ENCODE measurements at regions not wholly inside any gene's neighbourhood (a gene's known extent, or its start where the extent isn't known, plus 50 kb on each side); places are given as distances from the start of the nearest gene placed in this dataset.
"Not testable (repeated sequence)": the region's sequence is repeated elsewhere in the genome, so short reads cannot be mapped to it uniquely, and the experiment has no call there.

- no peak overlapping the region for H3K4me2 ChIP-seq (ENCODE audit: low read depth, low read length, poor library complexity, severe bottlenecking)
- no peaks in the 10 kb centered on the region for H3K79me2 ChIP-seq (ENCODE audit: low read length)
- H4K20me1 ChIP-seq (ENCODE audit: insufficient read depth, low read depth, low read length), result no peaks in the 10 kb centered on the region
- no peaks in the 10 kb centered on the region for H3K36me3 ChIP-seq (ENCODE audit: insufficient read depth, low read length)
- H3K4me3 ChIP-seq (ENCODE audit: low read length), result no peak overlapping the region
- H3K9me2 ChIP-seq (replicated peaks; ENCODE audit: insufficient read depth, low read length), result no peaks in the 10 kb centered on the region
- no peak overlapping the region for H3K9ac ChIP-seq (ENCODE audit: low read length)
- no peaks in the 10 kb centered on the region for H3K4me1 ChIP-seq (ENCODE audit: low read length)
- H3K27ac ChIP-seq (ENCODE audit: low read length), result no peak overlapping the region
- no peaks in the 10 kb centered on the region for H3K27me3 ChIP-seq (ENCODE audit: low read length)
- H3K9me3 ChIP-seq (ENCODE audit: low read length), result no peaks in the 10 kb centered on the region
- H2AFZ ChIP-seq (ENCODE audit: low read length), result no peak overlapping the region
- DNase-seq, result no peak
Measured at GRCh38 chr4:178198691-178199090, 756.5 kb upstream of the AGA start.

- Histone ChIP-seq H2AFZ (ENCODE audit: low read length) (no peak overlapping the region), H3K27ac (ENCODE audit: low read length) (no peak overlapping the region), H3K79me2 (ENCODE audit: low read length) (no peaks in the 10 kb centered on the region), H3K4me1 (ENCODE audit: low read length) (no peaks in the 10 kb centered on the region), H3K27me3 (ENCODE audit: low read length) (no peaks in the 10 kb centered on the region), H3K9ac (ENCODE audit: low read length) (no peak overlapping the region), H3K4me3 (ENCODE audit: low read length) (no peak overlapping the region), H3K9me3 (ENCODE audit: low read length) (no peaks in the 10 kb centered on the region), H3K36me3 (ENCODE audit: insufficient read depth, low read length) (no peaks in the 10 kb centered on the region), H3K4me2 (ENCODE audit: low read depth, low read length, poor library complexity, severe bottlenecking) (no peak overlapping the region), H4K20me1 (ENCODE audit: insufficient read depth, low read depth, low read length) (no peaks in the 10 kb centered on the region), H3K9me2 (replicated peaks; ENCODE audit: insufficient read depth, low read length) (no peaks in the 10 kb centered on the region)
- DNase-seq, result no peak
Measured at GRCh38 chr4:178202422-178202821, 760.2 kb upstream of the AGA start.

- Histone ChIP-seq H4K20me1 (ENCODE audit: insufficient read depth, low read depth, low read length) (no peaks in the 10 kb centered on the region), H3K27ac (ENCODE audit: low read length) (no peak overlapping the region), H3K9ac (ENCODE audit: low read length) (no peak overlapping the region), H3K9me2 (replicated peaks; ENCODE audit: insufficient read depth, low read length) (no peaks in the 10 kb centered on the region), H3K36me3 (ENCODE audit: insufficient read depth, low read length) (no peaks in the 10 kb centered on the region), H3K4me2 (ENCODE audit: low read depth, low read length, poor library complexity, severe bottlenecking) (no peak overlapping the region), H3K79me2 (ENCODE audit: low read length) (no peaks in the 10 kb centered on the region), H2AFZ (ENCODE audit: low read length) (no peak overlapping the region), H3K4me3 (ENCODE audit: low read length) (no peak overlapping the region), H3K9me3 (ENCODE audit: low read length) (no peaks in the 10 kb centered on the region), H3K27me3 (ENCODE audit: low read length) (no peaks in the 10 kb centered on the region), H3K4me1 (ENCODE audit: low read length) (no peaks in the 10 kb centered on the region)
- no peak for DNase-seq
Measured at GRCh38 chr4:178205826-178206225, 763.6 kb upstream of the AGA start.

DNA sequence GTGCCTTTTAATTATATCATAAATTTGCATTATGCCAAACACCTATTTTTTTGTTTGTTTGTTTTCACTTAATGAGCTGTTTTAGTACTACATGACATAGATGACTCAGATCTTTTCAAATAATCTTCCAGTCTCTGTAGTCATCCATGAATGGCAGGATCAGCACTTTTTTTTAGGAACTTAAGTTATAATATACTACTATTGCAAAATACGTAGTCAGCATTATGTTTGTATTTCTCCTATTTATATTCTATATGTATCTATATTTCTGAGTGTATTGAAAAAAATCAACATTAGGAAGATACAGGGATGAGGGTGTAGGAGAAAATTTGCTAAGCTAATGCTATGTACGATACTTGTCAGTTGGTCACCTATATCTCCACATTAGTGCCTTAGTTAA lies 773.1 kb upstream of the AGA start:
- DNase-seq, result no peak
- Histone ChIP-seq H3K27ac (ENCODE audit: low read length) (no peak overlapping the region), H3K27me3 (ENCODE audit: low read length) (no peaks in the 10 kb centered on the region), H3K4me1 (ENCODE audit: low read length) (no peaks in the 10 kb centered on the region), H3K9me3 (ENCODE audit: low read length) (no peaks in the 10 kb centered on the region), H3K9ac (ENCODE audit: low read length) (no peak overlapping the region), H3K4me2 (ENCODE audit: low read depth, low read length, poor library complexity, severe bottlenecking) (no peak overlapping the region), H3K9me2 (replicated peaks; ENCODE audit: insufficient read depth, low read length) (no peaks in the 10 kb centered on the region), H2AFZ (ENCODE audit: low read length) (no peak overlapping the region), H3K4me3 (ENCODE audit: low read length) (no peak overlapping the region), H4K20me1 (ENCODE audit: insufficient read depth, low read depth, low read length) (no peaks in the 10 kb centered on the region), H3K36me3 (ENCODE audit: insufficient read depth, low read length) (no peaks in the 10 kb centered on the region), H3K79me2 (ENCODE audit: low read length) (no peaks in the 10 kb centered on the region)

- no peaks in the 10 kb centered on the region for H3K9me2 ChIP-seq (replicated peaks; ENCODE audit: insufficient read depth, low read length)
- no peaks in the 10 kb centered on the region for H3K9me3 ChIP-seq (ENCODE audit: low read length)
- no peak overlapping the region for H3K4me2 ChIP-seq (ENCODE audit: low read depth, low read length, poor library complexity, severe bottlenecking)
- no peaks in the 10 kb centered on the region for H3K27me3 ChIP-seq (ENCODE audit: low read length)
- no peaks in the 10 kb centered on the region for H3K79me2 ChIP-seq (ENCODE audit: low read length)
- no peak overlapping the region for H3K9ac ChIP-seq (ENCODE audit: low read length)
- H3K36me3 ChIP-seq (ENCODE audit: insufficient read depth, low read length), result no peaks in the 10 kb centered on the region
- DNase-seq, result no peak
- no peaks in the 10 kb centered on the region for H3K4me1 ChIP-seq (ENCODE audit: low read length)
- H2AFZ ChIP-seq (ENCODE audit: low read length), result no peak overlapping the region
- H4K20me1 ChIP-seq (ENCODE audit: insufficient read depth, low read depth, low read length), result no peaks in the 10 kb centered on the region
- H3K27ac ChIP-seq (ENCODE audit: low read length), result no peak overlapping the region
- H3K4me3 ChIP-seq (ENCODE audit: low read length), result no peak overlapping the region
Measured at GRCh38 chr4:178215763-178216162, 773.5 kb upstream of the AGA start.

- H3K79me2 ChIP-seq (ENCODE audit: low read length); H3K4me1 ChIP-seq (ENCODE audit: low read length); H3K9me2 ChIP-seq (replicated peaks; ENCODE audit: insufficient read depth, low read length); H2AFZ ChIP-seq (ENCODE audit: low read length); H3K27ac ChIP-seq (ENCODE audit: low read length); DNase-seq; H3K27me3 ChIP-seq (ENCODE audit: low read length); H4K20me1 ChIP-seq (ENCODE audit: insufficient read depth, low read depth, low read length); H3K4me3 ChIP-seq (ENCODE audit: low read length); H3K9me3 ChIP-seq (ENCODE audit: low read length); H3K9ac ChIP-seq (ENCODE audit: low read length); H3K4me2 ChIP-seq (ENCODE audit: low read depth, low read length, poor library complexity, severe bottlenecking); H3K36me3 ChIP-seq (ENCODE audit: insufficient read depth, low read length): not testable (repeated sequence)
Measured at GRCh38 chr4:178226421-178226820, 784.2 kb upstream of the AGA start.

DNA sequence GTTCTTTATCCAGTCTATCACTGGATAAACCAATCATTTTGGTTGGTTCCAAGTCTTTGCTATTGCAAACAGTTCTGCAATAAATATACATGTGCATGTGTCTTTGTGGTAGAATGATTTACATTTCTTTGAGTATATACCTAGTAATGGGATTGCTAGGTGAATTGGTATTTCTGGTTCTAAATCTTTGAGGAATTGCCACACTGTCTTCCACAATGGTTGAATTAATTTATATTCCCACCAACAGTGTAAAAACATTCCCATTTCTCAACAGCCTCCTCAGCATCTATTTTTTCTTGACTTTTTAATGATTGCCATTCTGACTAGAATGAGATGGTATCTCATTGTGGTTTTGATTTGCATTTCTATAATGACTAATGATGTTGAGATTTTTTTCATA lies 791.7 kb upstream of the AGA start:
- Histone ChIP-seq H3K36me3 (ENCODE audit: insufficient read depth, low read length) (no peaks in the 10 kb centered on the region), H3K9ac (ENCODE audit: low read length) (no peak overlapping the region), H3K27me3 (ENCODE audit: low read length) (no peaks in the 10 kb centered on the region), H2AFZ (ENCODE audit: low read length) (no peak overlapping the region), H3K4me3 (ENCODE audit: low read length) (no peak overlapping the region), H4K20me1 (ENCODE audit: insufficient read depth, low read depth, low read length) (no peaks in the 10 kb centered on the region), H3K4me1 (ENCODE audit: low read length) (no peaks in the 10 kb centered on the region), H3K4me2 (ENCODE audit: low read depth, low read length, poor library complexity, severe bottlenecking) (no peak overlapping the region), H3K79me2 (ENCODE audit: low read length) (no peaks in the 10 kb centered on the region), H3K27ac (ENCODE audit: low read length) (no peak overlapping the region), H3K9me2 (replicated peaks; ENCODE audit: insufficient read depth, low read length) (no peaks in the 10 kb centered on the region), H3K9me3 (ENCODE audit: low read length) (no peaks in the 10 kb centered on the region)
- no peak for DNase-seq

- no peak for DNase-seq
Measured at GRCh38 chr4:178240891-178241290, 798.7 kb upstream of the AGA start.

DNA sequence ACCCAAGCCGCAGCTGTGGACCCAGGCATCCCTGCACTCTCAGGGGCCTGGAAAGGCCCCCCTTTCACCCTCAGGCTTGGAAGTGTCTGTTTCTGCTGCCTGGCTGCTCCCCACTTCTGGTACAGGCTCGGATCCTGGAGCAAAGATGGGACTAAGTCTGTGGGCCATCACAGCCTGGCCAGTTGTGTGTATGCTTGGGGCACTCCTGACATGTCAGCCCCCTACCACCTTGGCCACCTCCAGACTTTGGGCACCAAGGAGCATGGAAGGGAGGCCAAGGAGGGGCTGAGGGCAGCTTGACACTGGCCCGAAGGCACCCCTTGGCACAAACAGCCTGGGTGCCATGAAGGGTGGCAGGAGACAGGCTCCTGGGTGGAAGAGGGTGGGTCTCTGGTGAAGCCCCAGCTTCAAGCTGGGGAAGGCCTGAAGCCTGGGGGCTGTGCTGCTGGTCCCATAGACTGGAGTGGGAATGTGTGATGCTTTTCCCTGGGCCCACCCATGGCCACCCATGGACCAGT lies 799.4 kb upstream of the AGA start:
- no peaks in the 10 kb centered on the region for H3K79me2 ChIP-seq (ENCODE audit: low read length)
- H3K27ac ChIP-seq (ENCODE audit: low read length), result no peak overlapping the region

More at GRCh38 chr4:178240891-178241290, 798.7 kb upstream of the AGA start:
- no peaks in the 10 kb centered on the region for H3K27me3 ChIP-seq (ENCODE audit: low read length)
- no peak overlapping the region for H2AFZ ChIP-seq (ENCODE audit: low read length)
- H3K9me2 ChIP-seq (replicated peaks; ENCODE audit: insufficient read depth, low read length), result no peaks in the 10 kb centered on the region
- H3K4me1 ChIP-seq (ENCODE audit: low read length), result no peaks in the 10 kb centered on the region
- H3K79me2 ChIP-seq (ENCODE audit: low read length), result no peaks in the 10 kb centered on the region
- no peaks in the 10 kb centered on the region for H4K20me1 ChIP-seq (ENCODE audit: insufficient read depth, low read depth, low read length)
- no peak overlapping the region for H3K4me3 ChIP-seq (ENCODE audit: low read length)
- H3K36me3 ChIP-seq (ENCODE audit: insufficient read depth, low read length), result no peaks in the 10 kb centered on the region
- no peak overlapping the region for H3K4me2 ChIP-seq (ENCODE audit: low read depth, low read length, poor library complexity, severe bottlenecking)
- no peaks in the 10 kb centered on the region for H3K9me3 ChIP-seq (ENCODE audit: low read length)
- no peak overlapping the region for H3K9ac ChIP-seq (ENCODE audit: low read length)
- H3K27ac ChIP-seq (ENCODE audit: low read length), result no peak overlapping the region

More for the DNA sequence above, 799.4 kb upstream of the AGA start:
- Histone ChIP-seq H2AFZ (ENCODE audit: low read length) (no peak overlapping the region), H3K36me3 (ENCODE audit: insufficient read depth, low read length) (no peaks in the 10 kb centered on the region), H3K4me2 (ENCODE audit: low read depth, low read length, poor library complexity, severe bottlenecking) (no peak overlapping the region), H4K20me1 (ENCODE audit: insufficient read depth, low read depth, low read length) (no peaks in the 10 kb centered on the region), H3K9me3 (ENCODE audit: low read length) (no peaks in the 10 kb centered on the region), H3K4me3 (ENCODE audit: low read length) (no peak overlapping the region), H3K9me2 (replicated peaks; ENCODE audit: insufficient read depth, low read length) (no peaks in the 10 kb centered on the region), H3K4me1 (ENCODE audit: low read length) (no peaks in the 10 kb centered on the region), H3K9ac (ENCODE audit: low read length) (no peak overlapping the region), H3K27me3 (ENCODE audit: low read length) (no peaks in the 10 kb centered on the region)
- no peak for DNase-seq
